Stimulated activated memory B cell treated with anti-CD40 and anti-IgM and Interleukin-4, amounts not matched to agents 10 μg/mL and 1 μg/mL and 100 μg/mL, for 72 hours (primary cell): ENCODE measurements at regions not wholly inside any gene's neighbourhood (a gene's known extent, or its start where the extent isn't known, plus 50 kb on each side); places are given as distances from the start of the nearest gene placed in this dataset.

Source experiments
- ATAC-seq: fragments of 150-1000 bp; cut with Tn5 transposase; 2 replicates; pipeline ENCODE4 v1.10.0; 2021
- H3K27ac Mint-ChIP-seq: one replicate; pipeline ENCODE4 v1.8.0; 2022; ENCODE audit warnings: mild to moderate bottlenecking, mixed read lengths
- H3K27me3 Mint-ChIP-seq: one replicate; pipeline ENCODE4 v1.8.0; 2022; ENCODE audit warnings: mixed read lengths
- H3K36me3 Mint-ChIP-seq: one replicate; pipeline ENCODE4 v1.8.0; 2022; ENCODE audit warnings: mixed read lengths
- H3K4me1 Mint-ChIP-seq: one replicate; pipeline ENCODE4 v1.8.0; 2022; ENCODE audit warnings: mixed read lengths
- H3K4me3 Mint-ChIP-seq: one replicate; pipeline ENCODE4 v1.8.0; 2022; ENCODE audit warnings: mild to moderate bottlenecking, moderate library complexity, mixed read lengths
- H3K9me3 Mint-ChIP-seq: one replicate; pipeline ENCODE4 v1.8.0; 2022; ENCODE audit warnings: mixed read lengths

GRCh38 chr20:22652681-22653588 lies 68.6 kb upstream of the FOXA2 start:
- Mint-ChIP-seq H3K4me3 (no peak overlapping the region), H3K4me1 (no peaks in the 10 kb centered on the region), H3K27me3 (no peaks in the 10 kb centered on the region), H3K36me3 (no peaks in the 10 kb centered on the region), H3K27ac (no peak overlapping the region), H3K9me3 (peaks cover 3% of the 10 kb centered on the region)
- no peak for ATAC-seq

- Mint-ChIP-seq H3K9me3 (peaks cover 3% of the 10 kb centered on the region), H3K4me3 (no peak overlapping the region), H3K36me3 (no peaks in the 10 kb centered on the region), H3K27me3 (no peaks in the 10 kb centered on the region), H3K27ac (no peak overlapping the region), H3K4me1 (no peaks in the 10 kb centered on the region)
- no peak for ATAC-seq
Measured at GRCh38 chr20:22653658-22654642, 69.6 kb upstream of the FOXA2 start.

- Mint-ChIP-seq H3K4me3 (no peak overlapping the region), H3K27ac (no peak overlapping the region), H3K36me3 (no peaks in the 10 kb centered on the region), H3K27me3 (no peaks in the 10 kb centered on the region), H3K9me3 (peaks cover 3% of the 10 kb centered on the region), H3K4me1 (no peaks in the 10 kb centered on the region)
- ATAC-seq = no peak
Measured at GRCh38 chr20:22663528-22664025, 79.2 kb upstream of the FOXA2 start.

- no peaks in the 10 kb centered on the region for H3K4me1 Mint-ChIP-seq
- no peak for ATAC-seq
- H3K9me3 Mint-ChIP-seq = peaks cover 11% of the 10 kb centered on the region
- no peak overlapping the region for H3K4me3 Mint-ChIP-seq
- no peaks in the 10 kb centered on the region for H3K36me3 Mint-ChIP-seq
- no peak overlapping the region for H3K27ac Mint-ChIP-seq
- no peaks in the 10 kb centered on the region for H3K27me3 Mint-ChIP-seq
Measured at GRCh38 chr20:22667198-22667597, 82.8 kb upstream of the FOXA2 start.

GRCh38 chr20:22672191-22672590 lies 87.8 kb upstream of the FOXA2 start:
- peaks cover 11% of the 10 kb centered on the region for H3K9me3 Mint-ChIP-seq
- H3K36me3 Mint-ChIP-seq = no peaks in the 10 kb centered on the region
- H3K4me3 Mint-ChIP-seq = no peak overlapping the region
- H3K27ac Mint-ChIP-seq = no peak overlapping the region
- H3K4me1 Mint-ChIP-seq = no peaks in the 10 kb centered on the region
- no peaks in the 10 kb centered on the region for H3K27me3 Mint-ChIP-seq
- ATAC-seq = no peak

GRCh38 chr20:22673467-22673866 lies 89.1 kb upstream of the FOXA2 start:
- H3K27me3 Mint-ChIP-seq = no peaks in the 10 kb centered on the region
- no peaks in the 10 kb centered on the region for H3K4me1 Mint-ChIP-seq

GRCh38 chr20:22675341-22675740 lies 91.0 kb upstream of the FOXA2 start:
- ATAC-seq = no peak
- no peaks in the 10 kb centered on the region for H3K27me3 Mint-ChIP-seq
- H3K4me1 Mint-ChIP-seq = no peaks in the 10 kb centered on the region
- no peak overlapping the region for H3K4me3 Mint-ChIP-seq
- H3K9me3 Mint-ChIP-seq = peaks cover 5% of the 10 kb centered on the region
- no peak overlapping the region for H3K27ac Mint-ChIP-seq
- H3K36me3 Mint-ChIP-seq = no peaks in the 10 kb centered on the region

More at GRCh38 chr20:22673467-22673866, 89.1 kb upstream of the FOXA2 start:
- H3K4me3 Mint-ChIP-seq = no peak overlapping the region
- no peak for ATAC-seq
- H3K9me3 Mint-ChIP-seq = peaks cover 11% of the 10 kb centered on the region
- no peak overlapping the region for H3K27ac Mint-ChIP-seq
- no peaks in the 10 kb centered on the region for H3K36me3 Mint-ChIP-seq

- peaks cover 5% of the 10 kb centered on the region for H3K9me3 Mint-ChIP-seq
- ATAC-seq = no peak
Measured at GRCh38 chr20:22678678-22679077, 94.3 kb upstream of the FOXA2 start.

GRCh38 chr20:22679197-22679596 lies 94.8 kb upstream of the FOXA2 start:
- no peak for ATAC-seq
- Mint-ChIP-seq H3K4me1 (no peaks in the 10 kb centered on the region), H3K27me3 (no peaks in the 10 kb centered on the region), H3K4me3 (no peak overlapping the region), H3K36me3 (no peaks in the 10 kb centered on the region), H3K27ac (no peak overlapping the region), H3K9me3 (peaks cover 5% of the 10 kb centered on the region)

More at GRCh38 chr20:22678678-22679077, 94.3 kb upstream of the FOXA2 start:
- no peak overlapping the region for H3K4me3 Mint-ChIP-seq
- H3K4me1 Mint-ChIP-seq = no peaks in the 10 kb centered on the region
- H3K27ac Mint-ChIP-seq = no peak overlapping the region
- H3K27me3 Mint-ChIP-seq = no peaks in the 10 kb centered on the region
- no peaks in the 10 kb centered on the region for H3K36me3 Mint-ChIP-seq

GRCh38 chr20:22680031-22680740 lies 95.8 kb upstream of the FOXA2 start:
- Mint-ChIP-seq H3K36me3 (no peaks in the 10 kb centered on the region), H3K27me3 (no peaks in the 10 kb centered on the region), H3K4me1 (no peaks in the 10 kb centered on the region), H3K9me3 (peaks cover 4% of the 10 kb centered on the region), H3K4me3 (no peak overlapping the region), H3K27ac (no peak overlapping the region)
- ATAC-seq = no peak

GRCh38 chr20:22681591-22682248 lies 97.3 kb upstream of the FOXA2 start:
- Mint-ChIP-seq H3K27me3 (no peaks in the 10 kb centered on the region), H3K9me3 (peaks cover 2% of the 10 kb centered on the region), H3K36me3 (no peaks in the 10 kb centered on the region), H3K4me3 (no peak overlapping the region), H3K27ac (no peak overlapping the region), H3K4me1 (no peaks in the 10 kb centered on the region)
- no peak for ATAC-seq

GRCh38 chr20:22682381-22682780 lies 98.0 kb upstream of the FOXA2 start:
- ATAC-seq = no peak
- H3K9me3 Mint-ChIP-seq = peaks cover 2% of the 10 kb centered on the region

GRCh38 chr20:22684072-22684762 lies 99.8 kb upstream of the FOXA2 start:
- no peaks in the 10 kb centered on the region for H3K27me3 Mint-ChIP-seq
- H3K9me3 Mint-ChIP-seq = no peaks in the 10 kb centered on the region
- H3K27ac Mint-ChIP-seq = no peak overlapping the region
- H3K4me3 Mint-ChIP-seq = no peak overlapping the region
- H3K4me1 Mint-ChIP-seq = no peaks in the 10 kb centered on the region
- no peaks in the 10 kb centered on the region for H3K36me3 Mint-ChIP-seq
- peak; percentile 63 for ATAC-seq

More at GRCh38 chr20:22682381-22682780, 98.0 kb upstream of the FOXA2 start:
- H3K36me3 Mint-ChIP-seq = no peaks in the 10 kb centered on the region
- no peaks in the 10 kb centered on the region for H3K27me3 Mint-ChIP-seq
- H3K27ac Mint-ChIP-seq = no peak overlapping the region
- H3K4me3 Mint-ChIP-seq = no peak overlapping the region
- no peaks in the 10 kb centered on the region for H3K4me1 Mint-ChIP-seq
